DMS53 treated with DMSO at 0.1 percent for 48 hours (cell line): ENCODE measurements at regions not wholly inside any gene's neighbourhood (a gene's known extent, or its start where the extent isn't known, plus 50 kb on each side); places are given as distances from the start of the nearest gene placed in this dataset.

ENCODE experiments used
- DNase-seq: peaks from one replicate; lab custom pipeline; 2025; ENCODE audit not compliant: unreplicated experiment; lab: John Stamatoyannopoulos, UW

- DNase-seq: no peak
Observed at GRCh38 chr15:39431376-39431775, 149.5 kb upstream of the THBS1 start.

DNA sequence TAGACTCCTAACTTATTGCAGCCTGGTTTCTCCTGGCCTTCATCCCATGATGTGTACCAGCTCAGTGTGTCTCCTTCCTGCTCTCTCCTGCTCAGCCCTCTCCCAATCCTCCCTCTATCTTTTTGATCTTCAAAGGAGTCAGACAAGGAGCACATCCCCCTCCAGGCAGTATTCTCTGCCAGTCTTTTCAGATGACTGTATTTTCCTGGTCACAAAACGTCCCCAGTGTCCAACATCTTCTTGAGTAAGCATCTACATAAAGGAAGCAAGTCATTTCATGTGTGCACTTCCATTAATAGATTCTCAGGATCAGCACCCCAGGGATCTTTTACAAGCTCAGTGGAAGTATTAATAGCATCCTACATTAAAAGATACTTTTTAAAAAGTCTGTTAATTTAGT is 148.9 kb upstream of the THBS1 start:
- DNase-seq: no peak

GRCh38 chr15:39432912-39433348 is 147.9 kb upstream of the THBS1 start:
- no peak for DNase-seq

DNA sequence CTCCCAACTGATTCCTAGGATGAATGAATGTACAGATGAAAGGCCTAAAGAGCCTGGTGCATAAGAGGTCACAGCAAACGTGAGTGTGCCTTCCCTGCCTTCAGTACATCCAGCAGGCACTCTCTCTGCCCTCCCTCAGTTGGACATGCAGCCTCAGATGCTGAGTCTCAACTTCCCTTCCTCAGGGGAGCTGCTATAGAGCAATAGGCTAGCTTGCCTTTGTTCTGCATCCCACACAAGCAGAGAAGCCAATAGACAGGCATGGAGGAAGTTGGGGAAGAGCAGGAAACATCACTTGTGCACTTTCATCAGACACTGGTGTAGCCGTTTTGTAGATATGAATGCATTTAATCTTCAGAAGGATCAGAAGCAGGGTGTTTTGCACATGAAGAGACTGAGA is 147.5 kb upstream of the THBS1 start:
- DNase-seq: no peak

- no peak for DNase-seq
Observed at GRCh38 chr15:39434163-39434562, 146.7 kb upstream of the THBS1 start.

DNA sequence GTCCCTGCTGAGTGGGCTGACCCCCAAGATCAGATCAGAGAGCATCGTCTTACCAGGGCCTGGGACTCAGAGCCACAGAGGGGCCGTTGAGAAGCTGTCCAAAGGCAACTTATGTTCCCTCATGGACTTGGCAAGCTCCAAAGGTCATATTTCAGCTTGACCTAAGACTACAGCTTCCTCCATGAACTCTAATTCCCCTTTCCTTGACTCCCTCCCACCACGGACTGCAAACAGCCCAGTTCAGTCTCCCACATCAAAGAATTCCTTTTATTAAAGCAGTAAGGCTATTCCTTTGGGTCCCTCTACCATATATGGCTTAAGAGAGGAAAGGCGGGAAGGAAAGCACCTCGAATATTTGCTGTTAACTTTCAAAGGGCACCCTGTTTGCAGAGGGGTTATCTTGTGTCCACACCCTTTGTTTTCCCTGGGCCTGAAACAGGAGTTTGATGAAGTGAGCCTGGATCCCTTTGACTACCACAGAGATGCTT is 146.1 kb upstream of the THBS1 start:
- DNase-seq: no peak

DNA sequence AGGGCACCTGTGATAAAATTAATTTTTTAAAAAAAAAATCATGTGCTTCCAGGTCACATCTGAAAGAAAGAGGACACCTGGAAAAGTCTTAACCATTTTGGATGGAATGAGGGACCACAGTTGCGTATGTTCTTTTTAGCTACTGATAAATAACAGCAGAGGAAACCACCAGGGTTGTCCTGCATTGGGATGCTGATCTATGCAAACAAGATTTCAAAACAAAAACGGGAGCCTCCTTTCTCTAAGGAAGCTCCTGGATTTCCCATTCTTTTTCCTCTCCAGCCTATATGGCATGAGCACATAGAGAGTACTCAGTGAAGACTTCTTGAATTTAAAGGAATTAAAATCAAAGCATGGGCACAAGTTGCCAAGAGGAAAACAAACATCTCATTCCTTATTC is 145.6 kb upstream of the THBS1 start:
- no peak for DNase-seq

GRCh38 chr15:39438260-39438659 is 142.6 kb upstream of the THBS1 start:
- no peak for DNase-seq

DNA sequence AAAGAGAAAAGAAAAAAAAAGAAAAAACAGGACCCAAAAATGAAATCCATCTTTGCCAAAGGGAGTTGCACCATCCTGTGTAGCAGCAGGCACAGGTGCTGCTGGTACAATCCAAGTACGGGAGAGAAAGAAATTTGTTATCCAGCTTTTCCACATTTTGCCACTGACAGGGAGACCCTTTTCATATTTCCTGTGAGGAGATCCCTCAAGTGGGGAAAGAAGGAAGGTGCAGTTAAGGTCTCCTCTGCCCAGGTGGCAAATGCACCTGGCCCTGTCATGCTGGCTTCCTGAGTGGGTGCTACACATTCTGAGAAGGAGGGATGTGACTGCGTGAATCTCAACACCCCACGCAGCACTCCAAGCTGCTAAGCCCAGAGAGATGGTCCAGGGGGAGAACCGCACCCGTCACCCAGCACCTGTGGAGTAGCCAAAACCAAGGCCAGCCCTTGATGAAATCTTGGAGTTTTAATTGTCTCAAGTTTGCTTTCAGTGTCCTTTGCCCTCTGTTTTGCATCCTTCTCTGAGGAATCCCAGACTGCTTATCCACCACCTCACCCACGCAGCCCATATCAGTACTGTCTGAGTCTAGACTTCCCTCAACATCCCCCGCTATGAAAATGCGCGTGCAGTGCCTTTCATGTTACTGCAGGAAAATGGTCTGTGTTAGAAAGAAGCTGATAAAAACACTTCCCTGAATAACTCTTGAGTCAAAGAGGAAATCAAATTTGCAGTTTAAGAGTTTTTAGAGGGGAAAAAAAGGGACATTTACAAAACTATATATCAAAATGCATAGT is 141.9 kb upstream of the THBS1 start:
- peak; percentile 26 for DNase-seq

GRCh38 chr15:39442898-39443297 is 138.0 kb upstream of the THBS1 start:
- no peak for DNase-seq

GRCh38 chr15:39443659-39444219 is 137.1 kb upstream of the THBS1 start:
- no peak for DNase-seq

GRCh38 chr15:39444735-39445470 is 136.0 kb upstream of the THBS1 start:
- no peak for DNase-seq

- no peak for DNase-seq
Observed at GRCh38 chr15:39445931-39446330, 134.9 kb upstream of the THBS1 start.

DNA sequence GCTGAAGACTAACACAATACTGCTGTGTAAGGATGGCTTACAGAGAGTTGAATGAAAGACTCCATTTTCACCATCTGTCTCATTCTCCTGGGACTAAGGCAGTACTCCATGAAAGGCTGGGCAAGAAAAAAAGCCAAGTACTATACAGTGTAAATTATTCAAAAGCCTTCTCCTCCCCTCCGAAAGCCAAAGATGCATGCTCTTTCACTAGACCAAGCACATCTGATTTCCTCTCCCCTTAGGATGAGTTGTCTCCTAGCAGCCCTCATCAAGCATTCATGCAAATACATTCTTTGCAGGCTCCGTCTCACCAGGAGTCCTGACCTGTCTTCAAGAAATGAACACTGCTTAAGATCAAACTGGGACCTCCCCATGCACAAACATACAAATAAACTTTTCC is 133.5 kb upstream of the THBS1 start:
- no peak for DNase-seq

DNA sequence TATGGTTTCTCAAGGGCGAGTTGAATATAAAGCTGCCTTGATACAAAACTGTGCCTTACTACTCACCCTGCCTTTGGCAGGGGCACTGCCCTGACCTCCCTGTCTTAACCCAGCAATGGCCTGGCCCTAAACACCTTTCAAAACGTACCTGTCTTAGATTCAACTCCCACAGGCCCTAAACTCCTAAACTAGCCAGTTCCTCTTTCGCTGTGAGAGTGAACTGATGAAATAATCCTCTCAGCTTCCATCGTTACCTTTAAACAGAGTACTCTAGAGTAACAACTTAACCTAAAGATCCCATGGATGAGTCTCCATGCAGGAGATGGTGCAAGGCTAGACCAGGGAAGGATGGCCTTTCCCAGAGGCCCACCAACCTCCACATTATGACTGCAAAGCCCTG is 133.0 kb upstream of the THBS1 start:
- DNase-seq: no peak

DNA sequence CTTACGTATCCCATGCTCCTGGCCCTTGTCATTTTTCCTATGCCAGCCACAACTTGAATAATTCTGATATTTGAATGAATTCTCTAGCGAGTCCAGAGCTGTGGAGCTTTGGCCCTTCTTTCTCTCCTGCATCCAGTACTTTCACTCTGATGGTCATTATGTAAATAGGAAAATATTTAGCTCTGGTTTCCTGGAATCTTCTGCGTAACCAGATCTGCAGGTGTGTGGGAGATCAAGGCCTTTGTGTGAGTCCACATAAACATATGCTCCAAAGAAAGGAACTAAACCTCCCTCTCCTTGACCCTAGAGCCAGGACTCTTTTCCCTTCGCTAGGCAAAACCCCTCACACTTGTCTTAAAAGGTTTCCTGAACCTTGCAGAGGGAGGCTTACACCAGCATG is 132.5 kb upstream of the THBS1 start:
- peak; percentile 56 for DNase-seq

DNA sequence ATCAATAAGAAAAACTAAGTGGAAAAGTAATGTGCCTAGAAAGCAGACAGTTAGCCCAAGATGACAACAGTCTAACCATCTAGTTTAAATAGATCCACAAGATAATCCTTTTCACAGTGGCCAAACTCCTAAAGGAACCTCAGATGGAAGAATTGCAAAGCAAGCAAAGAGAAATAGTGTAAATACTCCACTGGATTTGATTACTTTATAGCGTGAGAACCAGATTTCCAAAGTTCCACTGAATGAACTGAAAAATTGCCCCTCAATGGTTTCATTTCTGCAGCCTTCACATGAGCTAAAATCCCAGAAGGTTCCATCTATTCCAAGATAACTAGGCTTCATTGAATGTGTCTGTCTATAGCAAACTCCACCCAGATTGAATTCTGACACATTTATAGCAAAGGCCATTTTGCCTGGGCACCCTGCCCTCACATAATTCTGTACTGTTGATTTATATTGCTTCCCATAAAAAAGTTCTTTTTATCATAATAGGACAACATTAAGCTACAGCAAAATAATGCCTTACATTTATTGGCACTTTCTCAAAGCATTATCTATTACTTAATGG is 129.7 kb upstream of the THBS1 start:
- no peak for DNase-seq

DNA sequence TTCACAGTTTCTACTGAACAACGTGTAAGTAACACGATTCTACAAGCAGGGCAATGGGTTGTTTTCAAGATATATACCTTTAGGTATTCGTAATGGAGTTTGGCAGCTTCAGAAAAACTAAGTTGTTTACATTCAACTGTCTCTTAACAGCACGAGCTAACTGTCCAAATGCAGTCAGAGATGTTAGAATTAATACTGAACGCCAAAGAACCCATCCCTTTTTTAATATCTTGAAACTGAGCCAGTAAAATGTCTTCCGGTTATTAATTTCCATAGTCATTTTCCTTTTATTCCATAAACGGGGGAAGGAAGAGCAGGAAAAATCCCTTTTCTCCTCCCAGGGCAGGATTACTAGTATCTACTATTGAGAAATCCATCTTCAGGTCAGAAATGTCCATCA is 129.0 kb upstream of the THBS1 start:
- DNase-seq: no peak

GRCh38 chr15:39453620-39454019 is 127.3 kb upstream of the THBS1 start:
- no peak for DNase-seq

DNA sequence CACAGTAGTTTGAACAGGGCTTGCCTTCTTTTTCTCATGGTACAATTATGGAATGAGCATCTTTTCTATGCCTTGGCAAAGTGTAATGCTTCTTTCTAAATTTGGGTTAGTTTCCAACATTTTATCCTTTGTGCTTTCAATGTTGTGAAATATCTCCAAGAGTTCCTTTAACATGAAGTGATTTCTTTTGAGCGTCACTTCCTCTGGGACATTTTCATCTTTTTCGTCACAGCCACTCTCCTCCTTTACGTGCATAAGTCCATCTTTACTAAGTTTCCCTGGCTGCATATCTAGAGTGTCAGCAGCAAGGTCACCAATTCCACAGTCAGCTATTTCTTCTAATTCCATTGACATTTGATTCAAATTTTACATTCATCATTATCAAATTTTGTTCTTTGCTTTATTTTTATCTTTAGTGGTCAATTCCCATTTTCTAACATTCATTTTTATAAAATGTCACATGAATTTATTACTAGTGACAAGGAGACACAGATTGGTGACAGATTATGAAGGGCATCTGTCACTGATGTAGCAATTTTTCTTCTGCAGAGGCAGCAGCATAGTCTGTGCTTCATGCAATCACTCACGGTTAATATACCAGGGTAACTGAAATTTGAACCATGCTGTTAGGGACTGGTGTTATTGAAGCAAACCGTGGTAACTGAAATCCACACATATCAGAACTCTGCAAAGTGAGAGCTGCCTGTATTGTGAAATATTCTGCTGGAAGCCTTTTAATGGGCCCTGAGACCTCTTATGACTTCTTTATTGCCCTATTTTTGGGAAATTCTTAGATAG is 126.5 kb upstream of the THBS1 start:
- no peak for DNase-seq

DNA sequence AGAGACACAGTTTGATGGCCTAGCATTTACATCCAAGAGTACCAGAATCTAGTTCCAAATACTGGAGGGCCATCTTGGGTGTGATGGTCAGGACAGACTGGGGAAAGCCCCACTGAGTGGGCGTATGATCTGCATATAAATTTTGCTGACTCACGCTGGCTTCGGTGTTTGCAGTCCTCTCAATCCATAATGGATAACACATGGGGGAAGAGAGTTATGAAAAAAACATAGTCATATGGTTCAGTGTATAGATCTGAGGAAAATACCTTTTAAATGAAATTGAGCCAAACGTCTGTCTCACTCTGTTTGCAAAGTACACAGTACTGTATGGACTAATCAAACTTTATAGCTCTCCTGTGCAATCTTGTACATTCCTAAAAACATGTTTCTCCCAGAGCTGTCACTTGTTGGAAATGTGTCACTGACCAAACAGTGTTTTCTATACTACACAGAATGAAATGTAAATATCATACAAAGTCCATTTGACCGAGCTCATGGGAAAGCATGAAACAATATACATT is 125.3 kb upstream of the THBS1 start:
- peak; percentile 56 for DNase-seq
